Immature natural killer cell (primary cell): ENCODE measurements at regions not wholly inside any gene's neighbourhood (a gene's known extent, or its start where the extent isn't known, plus 50 kb on each side); places are given as distances from the start of the nearest gene placed in this dataset.
A peak's percentile ranks its signal among the peaks of the same experiment; 100 is the strongest.

Experiments
- DNase-seq, 3 donors: peaks; one replicate each; pipeline ENCODE4 v3.0.0; 2022; ENCODE audit warnings: mixed read lengths in 1 of 3
- H3K27ac Mint-ChIP-seq, 6 donors: one replicate each; pipeline ENCODE4 v1.8.0; 2020; ENCODE audit warnings: mixed read lengths in 6 of 6, mild to moderate bottlenecking in 5 of 6, inconsistent platforms in 4 of 6, moderate library complexity in 3 of 6
- H3K27me3 Mint-ChIP-seq, 3 donors: one replicate each; pipeline ENCODE4 v1.8.0; 2020 to 2021; ENCODE audit warnings: low read depth in 3 of 3, mild to moderate bottlenecking in 3 of 3, mixed read lengths in 3 of 3, moderate library complexity in 3 of 3, inconsistent platforms in 1 of 3
- H3K36me3 Mint-ChIP-seq, 3 donors: one replicate each; pipeline ENCODE4 v1.8.0; 2020; ENCODE audit warnings: mixed read lengths in 3 of 3, inconsistent platforms in 2 of 3, mild to moderate bottlenecking in 2 of 3
- H3K4me1 Mint-ChIP-seq, 2 donors: one replicate each; pipeline ENCODE4 v1.8.0; 2020; ENCODE audit warnings: inconsistent platforms in 2 of 2, mild to moderate bottlenecking in 2 of 2, mixed read lengths in 2 of 2, moderate library complexity in 1 of 2
- H3K4me3 Mint-ChIP-seq, 5 donors: one replicate each; pipeline ENCODE4 v1.8.0; 2020; ENCODE audit warnings: mild to moderate bottlenecking in 5 of 5, mixed read lengths in 5 of 5, inconsistent platforms in 3 of 5, moderate library complexity in 3 of 5
- H3K9me3 Mint-ChIP-seq, 6 donors: one replicate each; pipeline ENCODE4 v1.8.0; 2020; ENCODE audit warnings: mild to moderate bottlenecking in 6 of 6, mixed read lengths in 6 of 6, inconsistent platforms in 4 of 6, moderate library complexity in 3 of 6

GRCh38 chr19:30209617-30210600 is 162.3 kb upstream of the ZNF536 start:
- H3K27me3 Mint-ChIP-seq = peaks cover 0 to 4% (median 1%) of the 10 kb centered on the region in 3 donors
- H3K27ac Mint-ChIP-seq = no peak overlapping the region
- H3K4me1 Mint-ChIP-seq = peaks cover 3 to 4% of the 10 kb centered on the region in 2 donors
- peaks cover 0 to 2% (median 0%) of the 10 kb centered on the region in 6 donors for H3K9me3 Mint-ChIP-seq
- no peak for DNase-seq
- H3K4me3 Mint-ChIP-seq = no peak overlapping the region
- H3K36me3 Mint-ChIP-seq = no peaks in the 10 kb centered on the region

GRCh38 chr19:30212574-30212973 is 159.6 kb upstream of the ZNF536 start:
- Mint-ChIP-seq H3K9me3 (peaks cover 0 to 2% (median 0%) of the 10 kb centered on the region in 6 donors), H3K27me3 (peaks cover 0 to 16% (median under 1%) of the 10 kb centered on the region in 3 donors), H3K27ac (no peak overlapping the region), H3K4me1 (peaks cover 5 to 7% of the 10 kb centered on the region in 2 donors), H3K4me3 (no peak overlapping the region), H3K36me3 (no peaks in the 10 kb centered on the region)
- no peak for DNase-seq

DNA sequence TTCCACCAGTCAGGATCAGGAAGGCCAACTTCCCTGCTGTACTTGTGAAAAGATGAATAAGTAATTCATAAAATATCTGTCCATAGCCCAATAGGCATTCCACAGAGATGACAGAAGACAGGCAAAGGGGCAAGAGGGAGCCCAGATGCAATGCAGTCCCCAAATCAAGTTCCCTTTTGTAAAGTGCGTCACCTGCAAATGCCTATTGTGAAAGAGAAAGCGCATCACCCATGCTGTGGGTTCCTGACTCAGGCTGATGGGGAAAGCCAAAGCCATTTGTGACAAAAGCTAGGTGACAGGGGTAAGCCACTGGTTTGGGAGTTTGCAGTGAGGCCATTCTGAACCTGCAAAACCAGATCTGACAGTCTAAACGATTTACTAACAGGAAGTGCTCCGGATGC is 157.5 kb upstream of the ZNF536 start:
- peak overlapping the region in 1 of 5 donors; percentile 19 for H3K4me3 Mint-ChIP-seq
- no peak overlapping the region for H3K27ac Mint-ChIP-seq
- peaks cover 0 to 2% (median 0%) of the 10 kb centered on the region in 6 donors for H3K9me3 Mint-ChIP-seq
- DNase-seq = no peak
- no peaks in the 10 kb centered on the region for H3K36me3 Mint-ChIP-seq
- peaks cover 5 to 7% of the 10 kb centered on the region in 2 donors for H3K4me1 Mint-ChIP-seq
- H3K27me3 Mint-ChIP-seq = peaks cover 1 to 11% (median 2%) of the 10 kb centered on the region in 3 donors

GRCh38 chr19:30215248-30215647 is 156.9 kb upstream of the ZNF536 start:
- no peak for DNase-seq
- Mint-ChIP-seq H3K4me3 (no peak overlapping the region), H3K9me3 (peaks cover 0 to 2% (median 0%) of the 10 kb centered on the region in 6 donors), H3K36me3 (no peaks in the 10 kb centered on the region), H3K27ac (no peak overlapping the region), H3K27me3 (peaks cover 1 to 11% (median 2%) of the 10 kb centered on the region in 3 donors), H3K4me1 (peaks cover 5 to 7% of the 10 kb centered on the region in 2 donors)

GRCh38 chr19:30216453-30216852 is 155.7 kb upstream of the ZNF536 start:
- Mint-ChIP-seq H3K27me3 (peaks cover 1 to 16% (median 2%) of the 10 kb centered on the region in 3 donors), H3K27ac (no peak overlapping the region), H3K9me3 (peaks cover 0 to 2% (median 0%) of the 10 kb centered on the region in 6 donors), H3K36me3 (no peaks in the 10 kb centered on the region), H3K4me1 (peaks cover 5 to 7% of the 10 kb centered on the region in 2 donors), H3K4me3 (no peak overlapping the region)
- DNase-seq = no peak

DNA sequence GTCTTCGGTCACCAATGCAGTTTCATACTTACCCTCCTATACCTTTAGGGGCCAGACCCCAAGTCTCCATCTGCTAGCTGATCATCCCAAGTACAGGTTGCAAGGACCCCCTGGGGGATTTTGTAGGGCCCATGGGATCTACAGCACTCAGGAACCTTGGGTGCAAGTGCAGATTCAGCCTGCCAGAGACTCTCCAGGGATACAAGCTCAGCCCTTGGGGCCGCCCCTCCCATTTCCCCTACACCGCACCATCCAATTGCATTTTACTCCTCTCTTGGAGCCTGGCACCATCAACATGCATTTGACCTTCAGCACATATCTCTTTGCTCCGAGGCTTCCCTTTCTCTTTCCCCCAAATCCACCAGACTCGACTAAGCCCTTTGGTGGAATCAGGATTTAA is 154.7 kb upstream of the ZNF536 start:
- Mint-ChIP-seq H3K9me3 (no peaks in the 10 kb centered on the region), H3K4me3 (no peak overlapping the region), H3K36me3 (no peaks in the 10 kb centered on the region), H3K4me1 (peaks cover 5 to 7% of the 10 kb centered on the region in 2 donors), H3K27ac (no peak overlapping the region), H3K27me3 (peaks cover 1 to 19% (median 5%) of the 10 kb centered on the region in 3 donors)
- DNase-seq = no peak

GRCh38 chr19:30219702-30220101 is 152.5 kb upstream of the ZNF536 start:
- Mint-ChIP-seq H3K27me3 (peaks cover 8 to 35% (median 13%) of the 10 kb centered on the region in 3 donors), H3K9me3 (no peaks in the 10 kb centered on the region), H3K4me3 (no peak overlapping the region), H3K36me3 (no peaks in the 10 kb centered on the region), H3K27ac (no peak overlapping the region), H3K4me1 (peaks cover 6 to 14% of the 10 kb centered on the region in 2 donors)
- no peak for DNase-seq

GRCh38 chr19:30221176-30221575 is 151.0 kb upstream of the ZNF536 start:
- H3K4me1 Mint-ChIP-seq = peaks cover 8 to 16% of the 10 kb centered on the region in 2 donors
- peaks cover 0 to 4% (median 0%) of the 10 kb centered on the region in 3 donors for H3K36me3 Mint-ChIP-seq
- H3K9me3 Mint-ChIP-seq = peaks cover 0 to 1% (median 0%) of the 10 kb centered on the region in 6 donors
- H3K27ac Mint-ChIP-seq = no peak overlapping the region
- H3K27me3 Mint-ChIP-seq = peaks cover 12 to 34% (median 19%) of the 10 kb centered on the region in 3 donors
- peak overlapping the region in 1 of 5 donors; percentile 48 for H3K4me3 Mint-ChIP-seq
- DNase-seq = no peak

- Mint-ChIP-seq H3K4me3 (no peak overlapping the region), H3K36me3 (peaks cover 0 to 4% (median 0%) of the 10 kb centered on the region in 3 donors), H3K9me3 (peaks cover 0 to 1% (median 0%) of the 10 kb centered on the region in 6 donors), H3K27ac (no peak overlapping the region), H3K4me1 (peaks cover 18 to 26% of the 10 kb centered on the region in 2 donors), H3K27me3 (peaks cover 16 to 36% (median 28%) of the 10 kb centered on the region in 3 donors)
- DNase-seq = no peak
Observed at GRCh38 chr19:30222428-30222873, 149.7 kb upstream of the ZNF536 start.

- Mint-ChIP-seq H3K27ac (no peak overlapping the region), H3K36me3 (peaks cover 0 to 4% (median 0%) of the 10 kb centered on the region in 3 donors), H3K27me3 (peaks cover 17 to 36% (median 28%) of the 10 kb centered on the region in 3 donors), H3K9me3 (peaks cover 0 to 1% (median 0%) of the 10 kb centered on the region in 6 donors), H3K4me1 (peaks cover 20 to 31% of the 10 kb centered on the region in 2 donors), H3K4me3 (peak overlapping the region in 1 of 5 donors; percentile 64)
- DNase-seq = no peak
Observed at GRCh38 chr19:30222992-30223865, 149.0 kb upstream of the ZNF536 start.

GRCh38 chr19:30223866-30224688 is 148.1 kb upstream of the ZNF536 start:
- Mint-ChIP-seq H3K36me3 (peaks cover 0 to 4% (median 0%) of the 10 kb centered on the region in 3 donors), H3K9me3 (peaks cover 0 to 1% (median 0%) of the 10 kb centered on the region in 6 donors), H3K4me3 (peak overlapping the region in 3 of 5 donors; percentile 2 to 44 (median 33)), H3K4me1 (peaks cover 22 to 31% of the 10 kb centered on the region in 2 donors), H3K27me3 (peaks cover 17 to 36% (median 30%) of the 10 kb centered on the region in 3 donors), H3K27ac (no peak overlapping the region)
- no peak for DNase-seq

DNA sequence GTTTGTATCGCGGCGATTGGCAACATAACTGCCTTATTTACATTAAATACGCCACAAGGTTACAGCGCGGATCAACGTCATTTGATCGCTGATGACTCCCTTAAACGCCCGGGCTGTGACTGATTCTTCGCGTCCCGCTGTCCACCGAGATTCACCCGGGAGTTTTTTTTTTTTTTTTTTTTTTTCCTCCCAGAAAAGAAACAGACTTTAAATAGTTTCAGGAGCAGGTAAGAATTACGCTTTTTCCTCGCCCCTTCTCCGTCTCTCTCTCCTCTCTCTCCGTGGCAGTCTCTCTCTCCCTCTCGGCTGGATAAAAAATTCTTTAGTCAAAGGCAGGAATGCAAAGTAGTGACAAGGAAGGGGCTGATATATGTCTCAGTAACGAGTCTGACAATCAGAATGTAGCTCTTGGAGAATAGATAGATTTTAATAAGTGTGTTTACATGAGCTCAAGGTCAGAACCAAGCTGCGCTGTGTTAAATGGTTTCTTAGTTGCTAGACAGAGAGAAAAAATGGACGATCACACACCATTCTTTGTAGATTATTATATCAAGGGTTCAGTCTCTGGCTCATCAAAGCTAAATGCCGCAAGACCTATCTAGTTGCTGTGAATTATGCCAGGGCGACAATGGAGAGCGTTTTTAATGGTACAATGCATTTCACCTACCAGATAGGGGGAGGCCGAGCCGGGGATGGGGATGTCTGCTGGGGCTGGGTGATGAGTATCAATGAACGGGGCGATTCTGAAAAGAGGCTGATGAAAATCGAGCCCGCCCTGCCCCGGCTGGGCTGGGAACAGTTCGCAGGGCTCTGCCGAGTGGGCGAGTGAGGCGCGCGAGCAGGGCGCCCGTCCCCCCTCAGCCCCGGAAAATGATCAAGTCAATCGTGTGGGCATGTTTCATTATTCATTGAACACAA is 147.2 kb upstream of the ZNF536 start:
- no peak for DNase-seq
- Mint-ChIP-seq H3K4me1 (peaks cover 22 to 31% of the 10 kb centered on the region in 2 donors), H3K27me3 (peaks cover 24 to 39% (median 30%) of the 10 kb centered on the region in 3 donors), H3K4me3 (peak overlapping the region; percentile 31 to 83 (median 73)), H3K9me3 (peaks cover 0 to 1% (median 0%) of the 10 kb centered on the region in 6 donors), H3K27ac (no peak overlapping the region), H3K36me3 (peaks cover 0 to 4% (median 0%) of the 10 kb centered on the region in 3 donors)
